ENCODE measurements at regions not wholly inside any gene's neighbourhood (a gene's known extent, or its start where the extent isn't known, plus 50 kb on each side); places are given as distances from the start of the nearest gene placed in this dataset.

- Mint-ChIP-seq H3K36me3 (ENCODE audit: low read depth) (peaks cover 1% of the 10 kb centered on the region), H3K4me1 (peaks cover 4% of the 10 kb centered on the region), H3K27me3 (peaks cover 21% of the 10 kb centered on the region), H3K27ac (no peak overlapping the region), H3K9me3 (peaks cover 4% of the 10 kb centered on the region), H3K4me3 (no peak overlapping the region)
- intact Hi-C loops (cut with micrococcal nuclease) = no loop called here
- no peak for TF ChIP-seq CTCF (IDR thresholded peaks at IDR 0.05)
- ChIA-PET POLR2A (no interaction called here), CTCF (no interaction called here)
- ATAC-seq (ENCODE audit: low read depth) (no peak), DNase-seq (no peak)
Observed at GRCh38 chr9:134575901-134576176, 65.8 kb upstream of the COL5A1 start.

- H3K4me1 Mint-ChIP-seq = no peaks in the 10 kb centered on the region
- CTCF ChIA-PET = no interaction called here
- no peak overlapping the region for H3K4me3 Mint-ChIP-seq
- no peak for DNase-seq
- intact Hi-C loops (cut with micrococcal nuclease) = no loop called here
- no peak overlapping the region for H3K27ac Mint-ChIP-seq
- peaks cover 1% of the 10 kb centered on the region for H3K36me3 Mint-ChIP-seq (ENCODE audit: low read depth)
- no peak for TF ChIP-seq CTCF (IDR thresholded peaks at IDR 0.05)
- H3K9me3 Mint-ChIP-seq = peaks cover 9% of the 10 kb centered on the region
- ATAC-seq (ENCODE audit: low read depth) = no peak
- POLR2A ChIA-PET = no interaction called here
- peaks cover 11% of the 10 kb centered on the region for H3K27me3 Mint-ChIP-seq
Observed at GRCh38 chr9:134585021-134585561, 56.5 kb upstream of the COL5A1 start.

GRCh38 chr9:134585746-134586706 is 55.6 kb upstream of the COL5A1 start:
- CTCF ChIA-PET = no interaction called here
- H3K36me3 Mint-ChIP-seq (ENCODE audit: low read depth) = no peaks in the 10 kb centered on the region
- DNase-seq = no peak
- H3K4me3 Mint-ChIP-seq = no peak overlapping the region
- H3K27me3 Mint-ChIP-seq = peaks cover 12% of the 10 kb centered on the region
- peaks cover 4% of the 10 kb centered on the region for H3K9me3 Mint-ChIP-seq
- POLR2A ChIA-PET = no interaction called here
- intact Hi-C loops (cut with micrococcal nuclease) = no loop called here
- no peak overlapping the region for H3K27ac Mint-ChIP-seq
- no peak for ATAC-seq (ENCODE audit: low read depth)
- no peaks in the 10 kb centered on the region for H3K4me1 Mint-ChIP-seq
- TF ChIP-seq CTCF (IDR thresholded peaks at IDR 0.05) = no peak

GRCh38 chr9:134589748-134590147 is 51.9 kb upstream of the COL5A1 start:
- no peak overlapping the region for H3K4me3 Mint-ChIP-seq
- no peak for DNase-seq
- no peak overlapping the region for H3K27ac Mint-ChIP-seq
- H3K4me1 Mint-ChIP-seq = no peaks in the 10 kb centered on the region
- ChIA-PET CTCF (no interaction called here), POLR2A (no interaction called here)
- peaks cover 12% of the 10 kb centered on the region for H3K27me3 Mint-ChIP-seq
- no peak for TF ChIP-seq CTCF (IDR thresholded peaks at IDR 0.05)
- H3K36me3 Mint-ChIP-seq (ENCODE audit: low read depth) = no peaks in the 10 kb centered on the region
- ATAC-seq (ENCODE audit: low read depth) = no peak
- H3K9me3 Mint-ChIP-seq = no peaks in the 10 kb centered on the region
- intact Hi-C loops (cut with micrococcal nuclease) = no loop called here

- no peak for TF ChIP-seq CTCF (IDR thresholded peaks at IDR 0.05)
- H3K4me3 Mint-ChIP-seq = no peak overlapping the region
- no peak overlapping the region for H3K27ac Mint-ChIP-seq
- peaks cover 8% of the 10 kb centered on the region for H3K27me3 Mint-ChIP-seq
- DNase-seq = no peak
- intact Hi-C loops (cut with micrococcal nuclease) = no loop called here
- ATAC-seq (ENCODE audit: low read depth) = no peak
- POLR2A ChIA-PET = no interaction called here
- no peaks in the 10 kb centered on the region for H3K9me3 Mint-ChIP-seq
- CTCF ChIA-PET = no interaction called here
- no peaks in the 10 kb centered on the region for H3K4me1 Mint-ChIP-seq
- H3K36me3 Mint-ChIP-seq (ENCODE audit: low read depth) = no peaks in the 10 kb centered on the region
Observed at GRCh38 chr9:134590240-134591081, 51.1 kb upstream of the COL5A1 start.

Measured in activated B cell treated with CpG ODN at 0.5 μM for 24 hours (primary cell).